Esophagus squamous epithelium (tissue), 4 donors: ENCODE measurements at regions not wholly inside any gene's neighbourhood (a gene's known extent, or its start where the extent isn't known, plus 50 kb on each side); places are given as distances from the start of the nearest gene placed in this dataset.

Experiments used
- CTCF ChIP-seq, 6 experiments: fragments of 450-650 bp in 4 of 6; fragments of 200-600 bp in 2 of 6; sonication (generic) in 2 of 6; IDR thresholded peaks; one replicate each; pipeline ENCODE4 v1.5.1; 2016 to 2019; ENCODE audit warnings: antibody characterized with exemption in 6 of 6, mild to moderate bottlenecking in 4 of 6, moderate library complexity in 4 of 6
- POLR2A ChIP-seq, 4 donors: fragments of 450-650 bp; IDR thresholded peaks; one replicate each; pipeline ENCODE4 v1.6.1; 2017; ENCODE audit warnings: antibody characterized with exemption in 4 of 4, mild to moderate bottlenecking in 4 of 4, moderate library complexity in 3 of 4

- TF ChIP-seq CTCF (IDR thresholded peaks at IDR 0.05) (no peak), POLR2A (IDR thresholded peaks at IDR 0.05) (no peak)
These were observed 69.3 kb upstream of the DAB2 start for GRCh38 chr5:39494107-39494510.
